ENCODE measurements at regions not wholly inside any gene's neighbourhood (a gene's known extent, or its start where the extent isn't known, plus 50 kb on each side); places are given as distances from the start of the nearest gene placed in this dataset.

- no peak for DNase-seq (ENCODE audit: low spot score)
- FAIRE-seq: no peak
These were observed 147.0 kb downstream of the CRYBB2 start for GRCh38 chr22:25366408-25366807.

- DNase-seq (ENCODE audit: low spot score) (no peak), FAIRE-seq (no peak)
These were observed 147.5 kb downstream of the CRYBB2 start for GRCh38 chr22:25366876-25367466.

GRCh38 chr22:25367756-25368155 is 148.3 kb downstream of the CRYBB2 start:
- FAIRE-seq (no peak), DNase-seq (ENCODE audit: low spot score) (no peak)

GRCh38 chr22:25368271-25368670 is 148.8 kb downstream of the CRYBB2 start:
- FAIRE-seq: no peak
- peak; percentile 74 for DNase-seq (ENCODE audit: low spot score)

- DNase-seq (ENCODE audit: low spot score) (no peak), FAIRE-seq (peak; percentile 63)
These were observed 149.6 kb downstream of the CRYBB2 start for GRCh38 chr22:25369041-25369440.

GRCh38 chr22:25370322-25370721 is 150.9 kb downstream of the CRYBB2 start:
- no peak for DNase-seq (ENCODE audit: low spot score)

GRCh38 chr22:25372000-25372595 is 152.7 kb downstream of the CRYBB2 start:
- peak; percentile 87 for FAIRE-seq
- DNase-seq (ENCODE audit: low spot score): no peak

More at GRCh38 chr22:25370322-25370721, 150.9 kb downstream of the CRYBB2 start:
- FAIRE-seq: peak; percentile 99

- FAIRE-seq: no peak
- no peak for DNase-seq (ENCODE audit: low spot score)
These were observed 154.5 kb downstream of the CRYBB2 start for GRCh38 chr22:25373961-25374360.

- peak; percentile 63 for FAIRE-seq
- no peak for DNase-seq (ENCODE audit: low spot score)
These were observed 155.4 kb downstream of the CRYBB2 start for GRCh38 chr22:25374869-25375268.

- DNase-seq (ENCODE audit: low spot score): no peak
- FAIRE-seq: peak; percentile 53
These were observed 156.2 kb downstream of the CRYBB2 start for GRCh38 chr22:25375683-25376082.

GRCh38 chr22:25377699-25378098 is 158.3 kb downstream of the CRYBB2 start:
- DNase-seq (ENCODE audit: low spot score): no peak
- FAIRE-seq: peak; percentile 97

- no peak for FAIRE-seq
These were observed 160.8 kb downstream of the CRYBB2 start for GRCh38 chr22:25380122-25380747.

GRCh38 chr22:25382762-25383161 is 163.3 kb downstream of the CRYBB2 start:
- peak; percentile 98 for FAIRE-seq

More at GRCh38 chr22:25380122-25380747, 160.8 kb downstream of the CRYBB2 start:
- DNase-seq (ENCODE audit: low spot score): no peak

GRCh38 chr22:25383278-25383820 is 163.9 kb downstream of the CRYBB2 start:
- DNase-seq (ENCODE audit: low spot score) (no peak), FAIRE-seq (no peak)

More at GRCh38 chr22:25382762-25383161, 163.3 kb downstream of the CRYBB2 start:
- DNase-seq (ENCODE audit: low spot score): no peak

- peak; percentile 98 for FAIRE-seq
- no peak for DNase-seq (ENCODE audit: low spot score)
These were observed 164.5 kb downstream of the CRYBB2 start for GRCh38 chr22:25383892-25384291.

GRCh38 chr22:25386538-25386884 is 167.1 kb downstream of the CRYBB2 start:
- no peak for DNase-seq (ENCODE audit: low spot score)

GRCh38 chr22:25388415-25388814 is 169.0 kb downstream of the CRYBB2 start:
- DNase-seq (ENCODE audit: low spot score) (no peak), FAIRE-seq (peak; percentile 79)

More at GRCh38 chr22:25386538-25386884, 167.1 kb downstream of the CRYBB2 start:
- FAIRE-seq: peak; percentile 90

- peak; percentile 58 for DNase-seq (ENCODE audit: low spot score)
- FAIRE-seq: peak; percentile 30
These were observed 169.6 kb downstream of the CRYBB2 start for GRCh38 chr22:25388866-25389540.

- FAIRE-seq (peak; percentile 79), DNase-seq (ENCODE audit: low spot score) (no peak)
These were observed 170.1 kb downstream of the CRYBB2 start for GRCh38 chr22:25389541-25389919.

GRCh38 chr22:25390297-25391240 is 171.1 kb downstream of the CRYBB2 start:
- FAIRE-seq (peak; percentile 95), DNase-seq (ENCODE audit: low spot score) (no peak)

GRCh38 chr22:25392584-25392983 is 171.9 kb upstream of the GRK3 start:
- DNase-seq (ENCODE audit: low spot score): no peak
- no peak for FAIRE-seq
